ENCODE measurements at regions not wholly inside any gene's neighbourhood (a gene's known extent, or its start where the extent isn't known, plus 50 kb on each side); places are given as distances from the start of the nearest gene placed in this dataset.

DNA sequence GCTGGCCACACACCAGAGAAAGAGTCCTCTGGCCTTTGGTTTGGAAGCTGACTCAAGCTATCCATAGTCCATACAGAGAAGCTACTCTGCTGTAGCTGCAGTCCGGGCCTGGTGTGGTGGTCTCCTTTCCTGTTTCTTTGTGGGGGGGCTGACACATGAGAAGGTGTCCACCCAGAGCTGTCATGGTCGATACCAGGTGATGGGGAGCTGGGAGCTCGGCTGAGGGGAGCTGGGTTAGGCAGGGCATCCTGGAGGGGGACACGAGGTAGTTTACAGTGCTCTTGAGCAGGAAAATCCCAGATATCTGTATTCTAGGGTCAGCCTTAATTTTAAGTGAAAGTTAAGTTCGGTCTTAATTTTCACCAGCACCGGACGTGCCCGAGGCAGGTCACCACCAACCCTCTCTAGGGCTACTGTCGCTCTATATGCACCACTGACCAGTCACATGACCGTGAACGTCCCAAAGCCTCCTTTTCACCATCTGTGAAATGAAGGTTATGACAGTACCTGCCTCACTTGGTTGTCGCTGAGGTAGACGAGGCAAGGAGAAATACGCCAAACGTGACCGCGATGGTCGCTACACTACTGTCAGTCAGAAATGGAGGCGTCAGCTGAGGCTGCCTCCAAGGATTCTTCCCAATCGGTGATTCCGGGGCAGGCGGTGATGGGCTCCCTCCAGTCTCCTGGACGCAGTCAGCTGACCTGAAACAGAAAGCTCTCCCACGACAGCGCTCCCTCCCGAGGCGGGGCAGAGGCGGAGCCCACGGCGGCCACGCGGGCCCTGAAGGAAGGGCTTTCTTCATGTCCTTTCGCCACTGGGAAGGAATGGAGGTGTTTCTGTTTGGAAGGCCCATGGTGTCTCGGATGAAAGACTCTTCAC, 69.4 kb upstream of the SHH start:
- H3K4me1 Mint-ChIP-seq: peaks cover 7% of the 10 kb centered on the region
- Histone ChIP-seq H3K36me3 (ENCODE audit: insufficient read depth) (no peaks in the 10 kb centered on the region), H2AFZ (no peak overlapping the region), H3K4me3 (no peak overlapping the region), H4K20me1 (replicated peaks; ENCODE audit: insufficient read depth) (no peaks in the 10 kb centered on the region), H3K79me2 (replicated peaks; ENCODE audit: insufficient read depth) (no peaks in the 10 kb centered on the region), H3K4me2 (no peak overlapping the region), H3K27me3 (ENCODE audit: insufficient read depth) (no peaks in the 10 kb centered on the region), H3K27ac (ENCODE audit: low read depth) (no peak overlapping the region), H3K9me2 (ENCODE audit: insufficient read depth) (no peaks in the 10 kb centered on the region; the same call in 1 of the 2 replicates), H3F3A (replicated peaks; ENCODE audit: low read depth) (no peaks in the 10 kb centered on the region), H3K4me1 (ENCODE audit: insufficient read depth) (no peaks in the 10 kb centered on the region)
- no peak overlapping the region for H3K4me3 Mint-ChIP-seq
- no peak for ATAC-seq
- peaks cover 8% of the 10 kb centered on the region for H3K27me3 Mint-ChIP-seq (ENCODE audit: insufficient read depth, low read depth, poor library complexity)
- TF ChIP-seq CTCF (conservative IDR thresholded peaks at IDR 0.05; ENCODE audit: low read depth in 2 of 2) (no peak), CREB1 (CRISPR knock-in tag; IDR thresholded peaks at IDR 0.05; ENCODE audit: low read depth) (no peak), ZNF331 (CRISPR knock-in tag; IDR thresholded peaks at IDR 0.05; ENCODE audit: low read depth) (no peak), EZH2 (IDR thresholded peaks at IDR 0.05; ENCODE audit: low read depth, unreplicated experiment) (no peak), ZNF114 (CRISPR knock-in tag; IDR thresholded peaks at IDR 0.05) (no peak)
- TF ChIP-seq, protein P1, sequence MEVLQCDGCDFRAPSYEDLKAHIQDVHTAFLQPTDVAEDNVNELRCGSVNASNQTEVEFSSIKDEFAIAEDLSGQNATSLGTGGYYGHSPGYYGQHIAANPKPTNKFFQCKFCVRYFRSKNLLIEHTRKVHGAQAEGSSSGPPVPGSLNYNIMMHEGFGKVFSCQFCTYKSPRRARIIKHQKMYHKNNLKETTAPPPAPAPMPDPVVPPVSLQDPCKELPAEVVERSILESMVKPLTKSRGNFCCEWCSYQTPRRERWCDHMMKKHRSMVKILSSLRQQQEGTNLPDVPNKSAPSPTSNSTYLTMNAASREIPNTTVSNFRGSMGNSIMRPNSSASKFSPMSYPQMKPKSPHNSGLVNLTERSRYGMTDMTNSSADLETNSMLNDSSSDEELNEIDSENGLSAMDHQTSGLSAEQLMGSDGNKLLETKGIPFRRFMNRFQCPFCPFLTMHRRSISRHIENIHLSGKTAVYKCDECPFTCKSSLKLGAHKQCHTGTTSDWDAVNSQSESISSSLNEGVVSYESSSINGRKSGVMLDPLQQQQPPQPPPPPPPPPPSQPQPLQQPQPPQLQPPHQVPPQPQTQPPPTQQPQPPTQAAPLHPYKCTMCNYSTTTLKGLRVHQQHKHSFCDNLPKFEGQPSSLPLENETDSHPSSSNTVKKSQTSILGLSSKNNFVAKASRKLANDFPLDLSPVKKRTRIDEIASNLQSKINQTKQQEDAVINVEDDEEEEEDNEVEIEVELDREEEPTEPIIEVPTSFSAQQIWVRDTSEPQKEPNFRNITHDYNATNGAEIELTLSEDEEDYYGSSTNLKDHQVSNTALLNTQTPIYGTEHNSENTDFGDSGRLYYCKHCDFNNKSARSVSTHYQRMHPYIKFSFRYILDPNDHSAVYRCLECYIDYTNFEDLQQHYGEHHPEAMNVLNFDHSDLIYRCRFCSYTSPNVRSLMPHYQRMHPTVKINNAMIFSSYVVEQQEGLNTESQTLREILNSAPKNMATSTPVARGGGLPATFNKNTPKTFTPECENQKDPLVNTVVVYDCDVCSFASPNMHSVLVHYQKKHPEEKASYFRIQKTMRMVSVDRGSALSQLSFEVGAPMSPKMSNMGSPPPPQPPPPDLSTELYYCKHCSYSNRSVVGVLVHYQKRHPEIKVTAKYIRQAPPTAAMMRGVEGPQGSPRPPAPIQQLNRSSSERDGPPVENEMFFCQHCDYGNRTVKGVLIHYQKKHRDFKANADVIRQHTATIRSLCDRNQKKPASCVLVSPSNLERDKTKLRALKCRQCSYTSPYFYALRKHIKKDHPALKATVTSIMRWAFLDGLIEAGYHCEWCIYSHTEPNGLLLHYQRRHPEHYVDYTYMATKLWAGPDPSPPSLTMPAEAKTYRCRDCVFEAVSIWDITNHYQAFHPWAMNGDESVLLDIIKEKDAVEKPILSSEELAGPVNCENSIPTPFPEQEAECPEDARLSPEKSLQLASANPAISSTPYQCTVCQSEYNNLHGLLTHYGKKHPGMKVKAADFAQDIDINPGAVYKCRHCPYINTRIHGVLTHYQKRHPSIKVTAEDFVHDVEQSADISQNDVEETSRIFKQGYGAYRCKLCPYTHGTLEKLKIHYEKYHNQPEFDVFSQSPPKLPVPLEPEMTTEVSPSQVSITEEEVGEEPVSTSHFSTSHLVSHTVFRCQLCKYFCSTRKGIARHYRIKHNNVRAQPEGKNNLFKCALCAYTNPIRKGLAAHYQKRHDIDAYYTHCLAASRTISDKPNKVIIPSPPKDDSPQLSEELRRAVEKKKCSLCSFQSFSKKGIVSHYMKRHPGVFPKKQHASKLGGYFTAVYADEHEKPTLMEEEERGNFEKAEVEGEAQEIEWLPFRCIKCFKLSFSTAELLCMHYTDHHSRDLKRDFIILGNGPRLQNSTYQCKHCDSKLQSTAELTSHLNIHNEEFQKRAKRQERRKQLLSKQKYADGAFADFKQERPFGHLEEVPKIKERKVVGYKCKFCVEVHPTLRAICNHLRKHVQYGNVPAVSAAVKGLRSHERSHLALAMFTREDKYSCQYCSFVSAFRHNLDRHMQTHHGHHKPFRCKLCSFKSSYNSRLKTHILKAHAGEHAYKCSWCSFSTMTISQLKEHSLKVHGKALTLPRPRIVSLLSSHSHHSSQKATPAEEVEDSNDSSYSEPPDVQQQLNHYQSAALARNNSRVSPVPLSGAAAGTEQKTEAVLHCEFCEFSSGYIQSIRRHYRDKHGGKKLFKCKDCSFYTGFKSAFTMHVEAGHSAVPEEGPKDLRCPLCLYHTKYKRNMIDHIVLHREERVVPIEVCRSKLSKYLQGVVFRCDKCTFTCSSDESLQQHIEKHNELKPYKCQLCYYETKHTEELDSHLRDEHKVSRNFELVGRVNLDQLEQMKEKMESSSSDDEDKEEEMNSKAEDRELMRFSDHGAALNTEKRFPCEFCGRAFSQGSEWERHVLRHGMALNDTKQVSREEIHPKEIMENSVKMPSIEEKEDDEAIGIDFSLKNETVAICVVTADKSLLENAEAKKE (CRISPR knock-in tag; IDR thresholded peaks at IDR 0.05): no peak
- TF ChIP-seq, protein P2, sequence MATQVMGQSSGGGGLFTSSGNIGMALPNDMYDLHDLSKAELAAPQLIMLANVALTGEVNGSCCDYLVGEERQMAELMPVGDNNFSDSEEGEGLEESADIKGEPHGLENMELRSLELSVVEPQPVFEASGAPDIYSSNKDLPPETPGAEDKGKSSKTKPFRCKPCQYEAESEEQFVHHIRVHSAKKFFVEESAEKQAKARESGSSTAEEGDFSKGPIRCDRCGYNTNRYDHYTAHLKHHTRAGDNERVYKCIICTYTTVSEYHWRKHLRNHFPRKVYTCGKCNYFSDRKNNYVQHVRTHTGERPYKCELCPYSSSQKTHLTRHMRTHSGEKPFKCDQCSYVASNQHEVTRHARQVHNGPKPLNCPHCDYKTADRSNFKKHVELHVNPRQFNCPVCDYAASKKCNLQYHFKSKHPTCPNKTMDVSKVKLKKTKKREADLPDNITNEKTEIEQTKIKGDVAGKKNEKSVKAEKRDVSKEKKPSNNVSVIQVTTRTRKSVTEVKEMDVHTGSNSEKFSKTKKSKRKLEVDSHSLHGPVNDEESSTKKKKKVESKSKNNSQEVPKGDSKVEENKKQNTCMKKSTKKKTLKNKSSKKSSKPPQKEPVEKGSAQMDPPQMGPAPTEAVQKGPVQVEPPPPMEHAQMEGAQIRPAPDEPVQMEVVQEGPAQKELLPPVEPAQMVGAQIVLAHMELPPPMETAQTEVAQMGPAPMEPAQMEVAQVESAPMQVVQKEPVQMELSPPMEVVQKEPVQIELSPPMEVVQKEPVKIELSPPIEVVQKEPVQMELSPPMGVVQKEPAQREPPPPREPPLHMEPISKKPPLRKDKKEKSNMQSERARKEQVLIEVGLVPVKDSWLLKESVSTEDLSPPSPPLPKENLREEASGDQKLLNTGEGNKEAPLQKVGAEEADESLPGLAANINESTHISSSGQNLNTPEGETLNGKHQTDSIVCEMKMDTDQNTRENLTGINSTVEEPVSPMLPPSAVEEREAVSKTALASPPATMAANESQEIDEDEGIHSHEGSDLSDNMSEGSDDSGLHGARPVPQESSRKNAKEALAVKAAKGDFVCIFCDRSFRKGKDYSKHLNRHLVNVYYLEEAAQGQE (IDR thresholded peaks at IDR 0.05; ENCODE audit: unreplicated experiment): no peak
- no peak for DNase-seq (ENCODE audit: low spot score)
- H3K36me3 Mint-ChIP-seq (ENCODE audit: low read depth): no peaks in the 10 kb centered on the region
- no peak overlapping the region for H3K27ac Mint-ChIP-seq
- H3K9me3 Mint-ChIP-seq: no peaks in the 10 kb centered on the region; the same call in 2 of the 3 replicates

All from GM23338 (cell line).